BLaER1 (cell line): ENCODE measurements at regions not wholly inside any gene's neighbourhood (a gene's known extent, or its start where the extent isn't known, plus 50 kb on each side); places are given as distances from the start of the nearest gene placed in this dataset.

ENCODE experiments used
- H3K27ac ChIP-seq: shearing (Covaris generic); formaldehyde crosslinking; 2 replicates; pipeline ENCODE4 v1.8.1; 2022
- H3K27me3 ChIP-seq: shearing (Covaris generic); formaldehyde crosslinking; 2 replicates; pipeline ENCODE4 v1.8.1; 2022
- H3K36me3 ChIP-seq: shearing (Covaris generic); formaldehyde crosslinking; 2 replicates; pipeline ENCODE4 v1.8.1; 2022
- H3K4me1 ChIP-seq: shearing (Covaris generic); formaldehyde crosslinking; 2 replicates; pipeline ENCODE4 v1.8.1; 2022
- H3K4me2 ChIP-seq: shearing (Covaris generic); formaldehyde crosslinking; 2 replicates; pipeline ENCODE4 v1.8.1; 2022
- H3K4me3 ChIP-seq: shearing (Covaris generic); formaldehyde crosslinking; 2 replicates; pipeline ENCODE4 v1.8.1; 2022
- H3K9ac ChIP-seq: shearing (Covaris generic); formaldehyde crosslinking; 2 replicates; pipeline ENCODE4 v1.8.1; 2022
- H3K9me3 ChIP-seq: shearing (Covaris generic); formaldehyde crosslinking; 2 replicates; pipeline ENCODE4 v1.8.1; 2022
- H4K20me1 ChIP-seq: shearing (Covaris generic); formaldehyde crosslinking; 2 replicates; pipeline ENCODE4 v1.8.1; 2022
- Cebpa-rat ChIP-seq: shearing (Covaris generic); IDR thresholded peaks from 2 replicates; pipeline ENCODE4 v1.8.1; 2022

DNA sequence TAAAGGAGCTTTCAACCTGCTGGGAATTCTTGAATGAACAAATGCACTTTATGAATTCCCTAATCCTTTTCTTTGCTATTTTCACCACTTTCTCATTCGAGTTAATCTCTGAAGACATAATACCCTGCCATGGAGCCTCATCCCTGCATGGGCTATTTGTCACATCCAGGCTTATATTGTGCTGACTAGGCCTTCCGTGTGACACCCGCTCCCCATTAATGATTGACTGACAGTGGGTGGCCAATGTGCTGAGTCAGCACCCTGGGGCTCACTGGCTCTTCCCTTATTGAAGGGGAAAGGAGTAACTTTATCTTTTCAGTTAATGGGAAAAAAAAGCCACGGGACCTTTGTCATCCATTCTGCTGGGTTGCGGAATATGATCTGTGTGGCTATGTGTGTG is 1024.8 kb upstream of the EEF2KMT start:
- no peak overlapping the region for H3K4me3 ChIP-seq
- no peaks in the 10 kb centered on the region for H3K4me1 ChIP-seq
- no peaks in the 10 kb centered on the region for H3K36me3 ChIP-seq
- no peak for TF ChIP-seq Cebpa-rat
- no peaks in the 10 kb centered on the region for H3K9me3 ChIP-seq
- no peaks in the 10 kb centered on the region for H3K27me3 ChIP-seq
- H4K20me1 ChIP-seq, result no peaks in the 10 kb centered on the region
- H3K4me2 ChIP-seq, result no peak overlapping the region
- H3K9ac ChIP-seq, result no peak overlapping the region
- H3K27ac ChIP-seq, result no peak overlapping the region

DNA sequence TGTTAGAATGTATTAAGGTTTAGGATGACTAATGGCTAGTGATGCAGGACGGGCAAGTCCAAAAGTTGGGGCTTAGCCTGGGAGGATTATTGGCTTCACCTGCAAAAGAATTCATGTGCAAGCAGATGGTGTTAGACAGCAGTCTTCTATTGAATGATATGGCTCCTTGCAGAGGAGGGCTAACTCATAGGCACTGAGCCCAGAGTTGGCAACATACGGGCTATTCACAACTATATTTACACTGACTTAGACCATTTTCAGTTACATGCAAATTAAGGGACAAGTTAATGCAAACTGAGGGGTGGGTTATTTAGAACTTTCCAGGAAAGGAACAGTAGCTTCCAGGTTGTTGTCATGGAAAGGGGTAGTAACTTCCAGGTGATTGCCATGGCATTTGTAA is 1017.1 kb upstream of the EEF2KMT start:
- Histone ChIP-seq H3K27me3 (no peaks in the 10 kb centered on the region), H3K4me1 (no peaks in the 10 kb centered on the region), H3K9me3 (no peaks in the 10 kb centered on the region), H3K36me3 (no peaks in the 10 kb centered on the region), H3K9ac (no peak overlapping the region), H3K4me3 (no peak overlapping the region), H3K27ac (no peak overlapping the region), H4K20me1 (no peaks in the 10 kb centered on the region), H3K4me2 (no peak overlapping the region)
- TF ChIP-seq Cebpa-rat, result no peak

DNA sequence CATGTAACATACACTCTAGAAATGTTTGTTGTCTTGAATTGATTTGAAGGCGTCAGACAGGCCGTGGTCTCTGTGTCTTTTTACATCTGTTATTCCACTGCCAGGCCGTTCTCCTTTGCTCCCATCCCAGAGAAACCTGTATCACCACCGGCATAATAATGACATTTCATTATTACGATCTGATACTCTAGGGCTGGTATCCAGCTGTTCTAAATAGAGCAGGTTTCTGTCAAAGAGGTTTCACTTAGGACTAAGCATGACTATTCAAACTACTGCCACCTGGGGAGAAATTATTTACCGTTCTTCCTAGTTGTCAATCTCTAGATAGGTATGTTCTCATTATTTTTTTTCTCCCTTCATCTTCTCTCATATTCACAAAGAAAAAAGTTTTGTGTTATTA is 1016.2 kb upstream of the EEF2KMT start:
- no peak for TF ChIP-seq Cebpa-rat
- H3K27ac ChIP-seq, result no peak overlapping the region
- no peak overlapping the region for H3K9ac ChIP-seq
- H3K9me3 ChIP-seq, result no peaks in the 10 kb centered on the region
- no peaks in the 10 kb centered on the region for H3K36me3 ChIP-seq
- no peak overlapping the region for H3K4me2 ChIP-seq
- no peak overlapping the region for H3K4me3 ChIP-seq
- no peaks in the 10 kb centered on the region for H4K20me1 ChIP-seq
- H3K27me3 ChIP-seq, result no peaks in the 10 kb centered on the region
- H3K4me1 ChIP-seq, result no peaks in the 10 kb centered on the region

DNA sequence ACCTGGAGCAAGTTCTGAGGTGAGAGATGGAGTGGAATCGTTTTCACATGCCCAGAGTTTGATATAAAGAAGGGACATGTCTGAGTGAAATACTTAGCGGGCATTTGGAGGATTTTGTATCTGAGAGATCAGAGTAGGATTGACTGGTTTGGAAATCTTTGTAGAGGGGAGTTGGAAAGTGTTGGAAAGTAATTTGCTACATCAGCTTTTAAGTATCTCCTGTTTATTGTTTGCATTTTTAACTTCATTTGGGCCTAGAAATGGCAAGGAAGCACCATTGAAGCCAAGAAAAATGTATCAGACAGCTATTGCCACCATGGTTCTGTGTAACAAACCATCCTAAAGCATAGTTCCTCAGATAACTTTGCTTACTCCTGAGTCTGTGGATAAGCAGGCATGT is 1015.1 kb upstream of the EEF2KMT start:
- H3K4me3 ChIP-seq, result no peak overlapping the region
- no peaks in the 10 kb centered on the region for H3K4me1 ChIP-seq
- H3K4me2 ChIP-seq, result no peak overlapping the region
- no peak overlapping the region for H3K27ac ChIP-seq
- H4K20me1 ChIP-seq, result no peaks in the 10 kb centered on the region
- H3K27me3 ChIP-seq, result no peaks in the 10 kb centered on the region
- no peaks in the 10 kb centered on the region for H3K9me3 ChIP-seq
- no peaks in the 10 kb centered on the region for H3K36me3 ChIP-seq
- no peak overlapping the region for H3K9ac ChIP-seq
- TF ChIP-seq Cebpa-rat, result no peak

DNA sequence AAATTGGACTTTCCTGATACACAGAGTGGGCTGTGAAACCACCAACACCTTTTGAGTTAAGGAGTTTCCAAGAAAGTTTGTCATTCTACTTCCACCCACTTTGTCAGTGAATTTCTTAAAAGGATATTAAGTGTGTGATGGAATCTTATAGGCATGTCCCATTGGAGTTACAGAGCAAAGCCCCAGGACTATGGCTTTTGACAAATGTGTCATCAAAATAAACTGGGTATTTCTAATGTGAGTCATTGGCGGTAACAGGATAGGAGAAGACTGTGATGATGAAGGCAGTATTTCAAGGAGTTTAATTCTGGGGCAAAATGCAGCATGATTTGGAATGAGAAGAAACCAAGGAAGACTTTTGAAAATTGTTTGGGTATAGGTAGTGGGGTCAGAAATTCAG is 1013.8 kb upstream of the EEF2KMT start:
- no peak overlapping the region for H3K4me3 ChIP-seq
- TF ChIP-seq Cebpa-rat, result no peak
- H3K4me2 ChIP-seq, result no peak overlapping the region
- H3K9ac ChIP-seq, result no peak overlapping the region
- no peaks in the 10 kb centered on the region for H4K20me1 ChIP-seq
- H3K36me3 ChIP-seq, result no peaks in the 10 kb centered on the region
- no peak overlapping the region for H3K27ac ChIP-seq
- no peaks in the 10 kb centered on the region for H3K4me1 ChIP-seq
- H3K27me3 ChIP-seq, result no peaks in the 10 kb centered on the region
- H3K9me3 ChIP-seq, result no peaks in the 10 kb centered on the region

DNA sequence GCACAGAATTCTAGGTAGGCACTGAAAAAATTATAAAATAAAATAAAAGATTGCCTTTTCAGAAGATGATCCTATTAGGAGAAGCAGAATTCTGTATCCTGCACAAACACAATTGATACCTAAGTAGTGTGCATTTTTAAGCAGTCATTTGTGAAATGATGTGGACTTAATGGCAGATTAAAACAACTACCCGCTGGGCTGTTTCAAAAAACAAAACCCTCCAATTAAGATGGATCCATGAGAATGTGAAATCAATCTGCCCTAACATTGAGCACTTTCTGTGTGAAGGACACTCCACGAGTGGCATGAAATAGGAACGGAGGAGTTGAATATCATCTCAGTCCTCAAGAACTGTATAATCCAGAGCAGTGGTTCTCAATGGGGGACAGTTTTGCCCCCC is 1012.8 kb upstream of the EEF2KMT start:
- no peak overlapping the region for H3K27ac ChIP-seq
- no peak overlapping the region for H3K4me3 ChIP-seq
- no peaks in the 10 kb centered on the region for H4K20me1 ChIP-seq
- no peak overlapping the region for H3K9ac ChIP-seq
- no peaks in the 10 kb centered on the region for H3K9me3 ChIP-seq
- no peaks in the 10 kb centered on the region for H3K27me3 ChIP-seq
- no peak overlapping the region for H3K4me2 ChIP-seq
- H3K36me3 ChIP-seq, result no peaks in the 10 kb centered on the region
- no peak for TF ChIP-seq Cebpa-rat
- no peaks in the 10 kb centered on the region for H3K4me1 ChIP-seq

DNA sequence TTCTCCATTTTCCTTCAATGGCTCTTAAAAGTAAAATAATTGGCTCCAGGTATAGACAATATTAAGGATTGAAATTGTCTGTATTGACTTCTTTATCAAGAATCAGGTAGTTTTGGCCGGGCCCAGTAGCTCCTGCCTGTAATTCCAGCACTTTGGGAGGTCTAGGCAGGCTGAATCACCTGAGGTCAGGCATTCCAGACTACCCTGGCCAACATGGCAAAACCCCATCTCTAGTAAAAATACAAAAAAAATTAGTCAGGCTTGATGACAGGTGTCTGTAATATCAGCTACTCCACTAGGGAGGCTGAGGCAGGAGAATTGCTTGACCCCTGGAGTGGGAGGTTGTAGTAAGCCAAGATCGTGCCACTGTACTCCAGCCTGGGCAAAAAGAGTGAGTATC is 1008.5 kb upstream of the EEF2KMT start:
- H3K4me3 ChIP-seq, result no peak overlapping the region
- no peaks in the 10 kb centered on the region for H3K27me3 ChIP-seq

DNA sequence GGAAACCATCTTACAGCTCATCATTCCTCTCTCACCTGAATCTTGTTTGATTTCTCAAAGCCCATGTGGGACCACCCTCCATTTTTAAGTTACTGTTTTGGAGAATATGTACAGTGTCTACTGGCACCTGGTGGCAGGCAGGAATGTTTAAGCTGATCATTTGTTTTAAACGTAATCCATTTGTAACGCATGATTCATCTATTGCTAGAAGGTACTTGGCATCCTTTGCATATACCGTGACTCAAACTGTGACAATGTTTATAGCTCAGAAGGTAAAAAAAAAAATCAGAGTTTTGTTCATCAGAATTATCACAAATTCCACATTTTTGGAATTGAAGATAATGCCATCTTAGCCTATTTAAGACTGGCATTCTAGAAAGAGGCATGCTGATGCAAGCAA is 1007.5 kb upstream of the EEF2KMT start:
- H3K4me3 ChIP-seq, result no peak overlapping the region
- H3K4me1 ChIP-seq, result no peaks in the 10 kb centered on the region
- no peaks in the 10 kb centered on the region for H3K36me3 ChIP-seq
- no peaks in the 10 kb centered on the region for H4K20me1 ChIP-seq
- H3K27me3 ChIP-seq, result no peaks in the 10 kb centered on the region
- no peaks in the 10 kb centered on the region for H3K9me3 ChIP-seq
- no peak for TF ChIP-seq Cebpa-rat
- no peak overlapping the region for H3K27ac ChIP-seq
- H3K9ac ChIP-seq, result no peak overlapping the region
- H3K4me2 ChIP-seq, result no peak overlapping the region

More for the DNA sequence above, 1008.5 kb upstream of the EEF2KMT start:
- H3K27ac ChIP-seq, result no peak overlapping the region
- H3K9ac ChIP-seq, result no peak overlapping the region
- no peak for TF ChIP-seq Cebpa-rat
- H3K4me2 ChIP-seq, result no peak overlapping the region
- no peaks in the 10 kb centered on the region for H3K9me3 ChIP-seq
- H4K20me1 ChIP-seq, result no peaks in the 10 kb centered on the region
- no peaks in the 10 kb centered on the region for H3K4me1 ChIP-seq
- no peaks in the 10 kb centered on the region for H3K36me3 ChIP-seq

DNA sequence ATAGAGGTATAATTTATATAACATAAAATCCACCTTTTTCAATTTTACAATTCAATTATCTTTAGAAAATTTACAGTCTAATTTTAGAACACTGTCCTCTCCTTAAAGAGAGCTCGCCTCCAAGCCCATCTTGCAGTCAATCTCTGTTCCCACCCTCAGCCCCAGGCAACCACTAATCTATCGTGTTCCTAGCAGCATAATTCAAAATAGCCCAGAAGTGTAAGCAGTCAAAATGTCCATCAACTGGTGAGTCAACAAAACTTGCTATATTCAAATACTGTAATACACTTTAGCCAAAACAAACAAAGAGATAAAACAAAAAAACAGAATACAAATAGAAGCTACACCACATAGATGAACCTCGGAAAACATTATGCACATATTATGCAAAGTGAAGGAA is 1006.8 kb upstream of the EEF2KMT start:
- H3K4me1 ChIP-seq, result no peaks in the 10 kb centered on the region
- H3K4me3 ChIP-seq, result no peak overlapping the region
- no peaks in the 10 kb centered on the region for H3K36me3 ChIP-seq
- H3K9ac ChIP-seq, result no peak overlapping the region
- H3K27me3 ChIP-seq, result no peaks in the 10 kb centered on the region
- H3K9me3 ChIP-seq, result no peaks in the 10 kb centered on the region
- TF ChIP-seq Cebpa-rat, result no peak
- no peaks in the 10 kb centered on the region for H4K20me1 ChIP-seq
- H3K4me2 ChIP-seq, result no peak overlapping the region
- H3K27ac ChIP-seq, result no peak overlapping the region

DNA sequence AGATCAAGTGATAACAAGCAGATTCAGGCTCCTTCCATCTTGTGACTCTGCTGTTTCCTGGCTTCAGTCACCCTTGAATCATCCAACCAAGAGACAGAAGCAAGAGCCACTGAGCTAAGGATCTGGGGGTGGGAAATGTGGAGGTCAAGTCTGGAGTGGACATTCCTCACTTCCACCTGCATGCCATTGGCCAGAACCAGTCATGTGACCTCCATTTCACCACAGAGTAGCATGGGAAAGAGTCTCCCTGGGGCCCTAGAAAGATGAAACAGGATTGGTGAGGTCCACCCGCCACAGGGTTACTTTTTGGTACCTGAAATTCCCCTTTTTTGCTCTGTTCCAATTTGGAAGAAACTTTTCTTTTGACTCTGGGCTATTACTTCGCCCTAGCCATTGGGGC is 1006.0 kb upstream of the EEF2KMT start:
- Histone ChIP-seq H3K9ac (no peak overlapping the region), H3K4me2 (no peak overlapping the region)

DNA sequence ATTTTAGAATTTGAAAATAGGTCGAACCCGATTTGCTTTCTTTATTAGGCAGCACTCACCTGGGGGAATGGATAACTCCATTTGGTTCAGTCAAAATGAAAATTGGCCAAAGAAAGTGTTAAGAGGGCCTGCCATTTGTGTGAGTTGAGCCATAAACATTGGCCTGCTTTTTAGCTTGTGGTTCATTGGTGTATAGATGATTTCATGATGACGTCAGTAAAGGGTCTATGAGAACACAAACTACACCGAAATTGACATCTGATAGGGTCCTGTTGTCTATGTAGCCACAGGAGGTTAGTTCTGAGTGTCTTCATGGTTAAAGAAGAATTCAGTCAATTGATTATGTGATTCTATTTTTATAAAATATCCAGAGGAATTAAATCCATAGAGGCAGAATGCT is 1001.5 kb upstream of the EEF2KMT start:
- Histone ChIP-seq H3K27ac (no peak overlapping the region), H3K27me3 (no peaks in the 10 kb centered on the region), H3K4me3 (no peak overlapping the region), H3K36me3 (no peaks in the 10 kb centered on the region), H4K20me1 (no peaks in the 10 kb centered on the region), H3K9ac (no peak overlapping the region), H3K4me2 (no peak overlapping the region), H3K4me1 (no peaks in the 10 kb centered on the region), H3K9me3 (no peaks in the 10 kb centered on the region)
- TF ChIP-seq Cebpa-rat, result no peak

More for the DNA sequence above, 1006.0 kb upstream of the EEF2KMT start:
- no peaks in the 10 kb centered on the region for H3K36me3 ChIP-seq
- H3K9me3 ChIP-seq, result no peaks in the 10 kb centered on the region
- TF ChIP-seq Cebpa-rat, result no peak
- no peak overlapping the region for H3K27ac ChIP-seq
- no peak overlapping the region for H3K4me3 ChIP-seq
- H4K20me1 ChIP-seq, result no peaks in the 10 kb centered on the region
- H3K27me3 ChIP-seq, result no peaks in the 10 kb centered on the region
- no peaks in the 10 kb centered on the region for H3K4me1 ChIP-seq
